MCF 10A (cell line): ENCODE measurements at regions not wholly inside any gene's neighbourhood (a gene's known extent, or its start where the extent isn't known, plus 50 kb on each side); places are given as distances from the start of the nearest gene placed in this dataset.

Experiments used
- BruUV-seq: library from RNA; stranded (reverse); fragments of 400-500 nt; replicated peaks from 2 replicates; lab custom pipeline; 2021; lab: Mats Ljungman, UMichigan
- CTCF ChIA-PET: fragments of 300-600 bp; sonication (Branson Sonifier 250); formaldehyde crosslinking; extraction: SDS; loops from one replicate; lab custom pipeline; 2021; ENCODE audit warnings: antibody characterized with exemption, inconsistent platforms; lab: Yijun Ruan, JAX
- POLR2A ChIA-PET: fragments of 300-600, 350-650 bp; sonication (Branson Sonifier 250); formaldehyde crosslinking; extraction: SDS; loops from one replicate; lab custom pipeline; 2020; ENCODE audit warnings: antibody characterized with exemption, inconsistent platforms; lab: Yijun Ruan, JAX
- DNase-seq: peaks from one replicate; pipeline ENCODE4 v3.0.0-alpha.2; 2018; ENCODE audit not compliant: unreplicated experiment
- H3K27ac Mint-ChIP-seq: one replicate; pipeline ENCODE4 v1.8.0; 2022; ENCODE audit warnings: mild to moderate bottlenecking, low read depth, mixed read lengths; ENCODE audit not compliant: unreplicated experiment
- H3K27me3 Mint-ChIP-seq: one replicate; pipeline ENCODE4 v1.8.0; 2022; ENCODE audit warnings: mixed read lengths; ENCODE audit not compliant: insufficient read depth, unreplicated experiment
- H3K36me3 Mint-ChIP-seq: one replicate; pipeline ENCODE4 v1.8.0; 2022; ENCODE audit warnings: mild to moderate bottlenecking, moderate library complexity, mixed read lengths; ENCODE audit not compliant: insufficient read depth, unreplicated experiment
- H3K4me1 Mint-ChIP-seq: one replicate; pipeline ENCODE4 v1.8.0; 2022; ENCODE audit warnings: mixed read lengths; ENCODE audit not compliant: insufficient read depth, unreplicated experiment
- H3K4me3 Mint-ChIP-seq: one replicate; pipeline ENCODE4 v1.8.0; 2022; ENCODE audit warnings: mild to moderate bottlenecking, moderate library complexity, mixed read lengths; ENCODE audit not compliant: unreplicated experiment
- H3K9me3 Mint-ChIP-seq: one replicate; pipeline ENCODE4 v1.8.0; 2022; ENCODE audit warnings: mixed read lengths; ENCODE audit not compliant: unreplicated experiment
- CTCF ChIP-seq: fragments of 200-600 bp; IDR thresholded peaks from one replicate; pipeline ENCODE4 v1.8.0; 2022; ENCODE audit warnings: antibody characterized with exemption, mild to moderate bottlenecking; ENCODE audit not compliant: unreplicated experiment
- intact Hi-C: fragments of 100-400 bp; cut with micrococcal nuclease; formaldehyde crosslinking; loops from 2 replicates; pipeline ENCODE4 v1.14.1; 2022

GRCh38 chr13:79995334-79995733 lies 345.6 kb downstream of the SPRY2 start:
- no peaks in the 10 kb centered on the region for H3K36me3 Mint-ChIP-seq
- H3K27ac Mint-ChIP-seq = no peak overlapping the region
- no peak overlapping the region for H3K4me3 Mint-ChIP-seq
- DNase-seq = peak; percentile 56
- intact Hi-C loops = no loop called here
- ChIA-PET POLR2A (interaction anchor here (1.0 kb wide), 2 partner anchors 21 to 59 kb away, joined by 3 read pairs; no protein-coding TSS in a partner anchor), CTCF (interaction anchor here (0.5 to 1.1 kb wide), 2 partner anchors 22 to 32 kb away, joined by 3 read pairs; no protein-coding TSS in a partner anchor)
- H3K9me3 Mint-ChIP-seq = no peaks in the 10 kb centered on the region
- BruUV-seq = no TSS peak
- TF ChIP-seq CTCF = no peak
- H3K4me1 Mint-ChIP-seq = peaks cover 18% of the 10 kb centered on the region
- H3K27me3 Mint-ChIP-seq = no peaks in the 10 kb centered on the region

- ChIA-PET CTCF (interaction anchor here (0.9 kb wide), 1 partner anchor 351 kb away, joined by 3 read pairs; no protein-coding TSS in a partner anchor), POLR2A (no interaction called here)
- intact Hi-C loops = no loop called here
- no peaks in the 10 kb centered on the region for H3K27me3 Mint-ChIP-seq
- H3K36me3 Mint-ChIP-seq = no peaks in the 10 kb centered on the region
- no peak overlapping the region for H3K27ac Mint-ChIP-seq
- no peak for TF ChIP-seq CTCF
- H3K9me3 Mint-ChIP-seq = no peaks in the 10 kb centered on the region
- H3K4me1 Mint-ChIP-seq = peaks cover 47% of the 10 kb centered on the region
- BruUV-seq = no TSS peak
- no peak overlapping the region for H3K4me3 Mint-ChIP-seq
- DNase-seq = no peak
Observed at GRCh38 chr13:79992111-79992510, 348.8 kb downstream of the SPRY2 start.

- POLR2A ChIA-PET = interaction anchor here (0.6 kb wide), 1 partner anchor 12 kb away, joined by 3 read pairs; no protein-coding TSS in a partner anchor
- no peak for DNase-seq
Observed at GRCh38 chr13:79990048-79990447, 350.9 kb downstream of the SPRY2 start.

More at GRCh38 chr13:79990048-79990447, 350.9 kb downstream of the SPRY2 start:
- Mint-ChIP-seq H3K9me3 (no peaks in the 10 kb centered on the region), H3K36me3 (no peaks in the 10 kb centered on the region), H3K27ac (peak overlapping the region; percentile 20), H3K4me1 (peaks cover 51% of the 10 kb centered on the region), H3K27me3 (no peaks in the 10 kb centered on the region), H3K4me3 (no peak overlapping the region)
- no peak for TF ChIP-seq CTCF
- CTCF ChIA-PET = interaction anchor here (0.6 to 1.2 kb wide), 3 partner anchors 9 to 1452 kb away, joined by 3 read pairs; no protein-coding TSS in a partner anchor
- BruUV-seq = no TSS peak
- intact Hi-C loops = no loop called here
